ENCODE measurements at regions not wholly inside any gene's neighbourhood (a gene's known extent, or its start where the extent isn't known, plus 50 kb on each side); places are given as distances from the start of the nearest gene placed in this dataset.
A peak's percentile ranks its signal among the peaks of the same experiment; 100 is the strongest.

GRCh38 chr10:113282564-113282963 is 270.3 kb upstream of the HABP2 start:
- Mint-ChIP-seq H3K9me3 (ENCODE audit: low read depth) (no peaks in the 10 kb centered on the region), H3K4me3 (ENCODE audit: low read depth) (no peak overlapping the region), H3K27me3 (peaks cover 13% of the 10 kb centered on the region), H3K4me1 (ENCODE audit: low read depth) (no peaks in the 10 kb centered on the region), H3K36me3 (ENCODE audit: insufficient read depth) (no peaks in the 10 kb centered on the region), H3K27ac (no peak overlapping the region)
- no peak for DNase-seq (ENCODE audit: low spot score, unreplicated experiment)
- no peak for TF ChIP-seq CTCF (IDR thresholded peaks at IDR 0.05; ENCODE audit: unreplicated experiment)

DNA sequence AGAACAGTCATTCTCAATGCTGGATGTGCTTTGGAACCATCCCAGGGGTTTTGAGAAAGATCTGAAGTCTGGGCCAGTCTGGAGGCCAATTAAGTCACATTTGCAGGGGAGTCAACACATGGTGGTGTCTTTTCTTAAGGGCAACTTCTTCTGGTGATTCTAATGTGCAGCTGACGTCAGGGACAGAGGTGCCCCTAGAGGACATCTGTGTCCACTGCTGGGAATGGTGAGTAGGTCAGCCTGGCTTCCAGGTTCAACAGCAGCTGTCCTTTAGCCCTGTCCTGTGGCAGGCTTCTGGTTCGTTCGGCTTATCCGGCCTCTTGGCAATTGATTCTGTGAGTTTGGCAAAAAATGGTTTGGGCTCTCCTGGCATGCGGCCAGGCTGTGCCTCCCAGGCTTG is 269.7 kb upstream of the HABP2 start:
- H3K9me3 Mint-ChIP-seq (ENCODE audit: low read depth): no peaks in the 10 kb centered on the region
- no peaks in the 10 kb centered on the region for H3K4me1 Mint-ChIP-seq (ENCODE audit: low read depth)
- no peaks in the 10 kb centered on the region for H3K36me3 Mint-ChIP-seq (ENCODE audit: insufficient read depth)
- peak; percentile 38 for TF ChIP-seq CTCF (IDR thresholded peaks at IDR 0.05; ENCODE audit: unreplicated experiment)
- DNase-seq (ENCODE audit: low spot score, unreplicated experiment): no peak
- no peak overlapping the region for H3K4me3 Mint-ChIP-seq (ENCODE audit: low read depth)
- peaks cover 17% of the 10 kb centered on the region for H3K27me3 Mint-ChIP-seq
- H3K27ac Mint-ChIP-seq: no peak overlapping the region

DNA sequence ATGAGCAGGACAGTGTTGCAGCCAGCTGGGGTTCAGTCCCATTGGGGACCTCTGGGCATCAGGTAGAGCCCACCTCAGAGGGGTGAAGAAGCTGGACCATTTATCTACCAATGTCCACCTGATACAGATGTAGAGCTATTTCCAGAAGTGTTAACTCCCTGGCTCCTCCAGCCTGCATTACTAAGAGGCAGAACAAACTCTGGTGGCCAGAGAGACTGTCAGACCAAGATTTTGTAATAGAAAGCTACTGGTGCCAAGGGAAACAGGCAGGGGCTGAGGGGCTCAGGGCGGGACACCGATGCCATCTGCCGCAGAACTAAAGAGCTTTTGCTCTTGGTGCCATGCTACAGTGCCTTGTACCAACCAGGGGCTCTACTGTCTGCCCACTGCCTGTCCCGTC is 268.2 kb upstream of the HABP2 start:
- Mint-ChIP-seq H3K36me3 (ENCODE audit: insufficient read depth) (no peaks in the 10 kb centered on the region), H3K9me3 (ENCODE audit: low read depth) (no peaks in the 10 kb centered on the region), H3K27ac (no peak overlapping the region), H3K27me3 (peaks cover 17% of the 10 kb centered on the region), H3K4me1 (ENCODE audit: low read depth) (no peaks in the 10 kb centered on the region), H3K4me3 (ENCODE audit: low read depth) (no peak overlapping the region)
- no peak for TF ChIP-seq CTCF (IDR thresholded peaks at IDR 0.05; ENCODE audit: unreplicated experiment)
- DNase-seq (ENCODE audit: low spot score, unreplicated experiment): no peak

- DNase-seq (ENCODE audit: low spot score, unreplicated experiment): no peak
- no peaks in the 10 kb centered on the region for H3K36me3 Mint-ChIP-seq (ENCODE audit: insufficient read depth)
- H3K27me3 Mint-ChIP-seq: peaks cover 17% of the 10 kb centered on the region
- H3K9me3 Mint-ChIP-seq (ENCODE audit: low read depth): no peaks in the 10 kb centered on the region
- no peaks in the 10 kb centered on the region for H3K4me1 Mint-ChIP-seq (ENCODE audit: low read depth)
- no peak overlapping the region for H3K27ac Mint-ChIP-seq
- no peak for TF ChIP-seq CTCF (IDR thresholded peaks at IDR 0.05; ENCODE audit: unreplicated experiment)
- no peak overlapping the region for H3K4me3 Mint-ChIP-seq (ENCODE audit: low read depth)
Measured at GRCh38 chr10:113285305-113285704, 267.5 kb upstream of the HABP2 start.

DNA sequence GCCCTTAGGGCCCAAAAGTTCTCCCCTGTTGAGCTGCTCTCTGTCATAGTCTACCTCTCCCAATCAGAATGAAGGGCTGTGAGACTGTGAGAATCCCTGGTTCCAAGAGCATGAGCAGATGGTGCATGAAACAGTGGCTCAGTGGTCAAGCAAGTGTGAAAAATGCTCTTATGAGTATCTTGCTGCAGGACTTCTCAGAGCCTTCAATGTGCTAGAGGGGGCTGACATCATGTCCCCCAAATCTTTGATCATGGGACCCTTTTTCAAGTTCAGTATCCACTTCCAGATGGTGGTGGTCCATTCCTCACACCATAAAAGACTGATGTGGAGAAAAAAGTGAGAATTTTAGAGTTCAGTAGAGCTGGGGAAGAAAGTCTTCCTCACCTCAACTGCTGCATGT is 265.3 kb upstream of the HABP2 start:
- no peak for TF ChIP-seq CTCF (IDR thresholded peaks at IDR 0.05; ENCODE audit: unreplicated experiment)
- Mint-ChIP-seq H3K9me3 (ENCODE audit: low read depth) (no peaks in the 10 kb centered on the region), H3K27me3 (peaks cover 22% of the 10 kb centered on the region), H3K27ac (no peak overlapping the region), H3K36me3 (ENCODE audit: insufficient read depth) (no peaks in the 10 kb centered on the region), H3K4me3 (ENCODE audit: low read depth) (no peak overlapping the region), H3K4me1 (ENCODE audit: low read depth) (no peaks in the 10 kb centered on the region)
- DNase-seq (ENCODE audit: low spot score, unreplicated experiment): no peak
